GM12878 (cell line): ENCODE measurements at regions not wholly inside any gene's neighbourhood (a gene's known extent, or its start where the extent isn't known, plus 50 kb on each side); places are given as distances from the start of the nearest gene placed in this dataset.

Experiments used
- ATAC-seq: fragments of 200-7000 bp; cut with Tn5 transposase; 3 replicates; pipeline ENCODE4 v1.9.1; 2020; ENCODE audit warnings: mild to moderate bottlenecking, moderate library complexity
- BruUV-seq: library from RNA; stranded (reverse); fragments of 400-500 nt; replicated peaks from 2 replicates; lab custom pipeline; 2021; lab: Mats Ljungman, UMichigan
- CTCF ChIA-PET: fragments of 300-600 bp; sonication (Branson Sonifier 250); formaldehyde crosslinking; extraction: SDS; loops from one replicate; lab custom pipeline; 2021; ENCODE audit warnings: inconsistent platforms; lab: Yijun Ruan, JAX
- POLR2A ChIA-PET: fragments of 350-600 bp; formaldehyde crosslinking; extraction: SDS; loops from one replicate; lab custom pipeline; 2021; ENCODE audit warnings: inconsistent platforms; lab: Charles Lee
- RAD21 ChIA-PET: fragments of 300-600 bp; sonication (Branson Sonifier 250); formaldehyde crosslinking; loops from one replicate; lab custom pipeline; 2023; ENCODE audit warnings: antibody characterized with exemption; ENCODE audit not compliant: unreplicated experiment; lab: Charles Lee
- SMC1A ChIA-PET: fragments of 300-600 bp; sonication (Branson Sonifier 250); formaldehyde crosslinking; loops from one replicate; lab custom pipeline; 2023; ENCODE audit not compliant: unreplicated experiment, uncharacterized antibody; lab: Charles Lee
- DNase-seq: peaks from one replicate; pipeline ENCODE4 v3.0.0-alpha.2; 2011; ENCODE audit warnings: low read depth, low spot score
- FAIRE-seq: peaks from 3 replicates; lab custom pipeline; 2011; peaks lifted over from hg19 to GRCh38; lab: Jason Lieb, UNC
- H2AFZ ChIP-seq: 2 replicates; pipeline ENCODE4 v1.6.0; 2011; ENCODE audit warnings: low read depth, low read length, control low read depth; ENCODE audit not compliant: control insufficient read depth
- H3K27ac ChIP-seq: 2 replicates; pipeline ENCODE4 v1.5.1; 2011; ENCODE audit warnings: control low read depth; ENCODE audit not compliant: control insufficient read depth, insufficient read depth
- H3K27me3 ChIP-seq, 2 experiments: replicated peaks in 1 of 2; 2 replicates each; pipeline versions ENCODE4 v1.6.0 to v1.6.1; 2011; ENCODE audit warnings: low read length in 1 of 2; ENCODE audit not compliant: control insufficient read depth in 2 of 2, insufficient read depth in 2 of 2
- H3K36me3 ChIP-seq, 2 experiments: 2 replicates each; pipeline ENCODE4 v1.5.1; 2011; ENCODE audit warnings: low read length in 1 of 2; ENCODE audit not compliant: control insufficient read depth in 2 of 2, insufficient read depth in 2 of 2
- H3K4me1 ChIP-seq: 2 replicates; pipeline ENCODE4 v1.6.1; 2011; ENCODE audit warnings: mild to moderate bottlenecking, low read length, moderate library complexity, mixed read lengths; ENCODE audit not compliant: control insufficient read depth, insufficient read depth
- H3K4me2 ChIP-seq: 2 replicates; pipeline ENCODE4 v1.6.0; 2011; ENCODE audit warnings: control low read depth; ENCODE audit not compliant: control insufficient read depth, insufficient read depth
- H3K4me3 ChIP-seq: fragments of 200-600 bp; sonication (generic); 2 replicates; pipeline ENCODE4 v1.5.1; 2016
- H3K79me2 ChIP-seq: 2 replicates; pipeline ENCODE4 v1.6.0; 2011; ENCODE audit warnings: low read length; ENCODE audit not compliant: control insufficient read depth, insufficient read depth
- H3K9ac ChIP-seq: 2 replicates; pipeline ENCODE4 v1.8.0; 2011; ENCODE audit warnings: low read length, control low read depth, mixed read lengths; ENCODE audit not compliant: control insufficient read depth, insufficient read depth
- H3K9me3 ChIP-seq: replicated peaks from 3 replicates; pipeline ENCODE4 v1.5.1; 2011; ENCODE audit warnings: mild to moderate bottlenecking, low read length; ENCODE audit not compliant: control insufficient read depth, insufficient read depth
- H4K20me1 ChIP-seq: 2 replicates; pipeline ENCODE4 v1.6.0; 2011; ENCODE audit not compliant: control insufficient read depth, insufficient read depth
- CREB1 ChIP-seq: IDR thresholded peaks from 2 replicates; pipeline ENCODE4 v1.6.1; 2012; ENCODE audit warnings: low read depth, mild to moderate bottlenecking, inconsistent platforms
- MYC ChIP-seq: IDR thresholded peaks from 2 replicates; pipeline ENCODE4 v1.6.1; 2011; ENCODE audit warnings: mild to moderate bottlenecking, low read length, moderate library complexity, inconsistent platforms; ENCODE audit not compliant: insufficient read depth, insufficient replicate concordance, insufficient read length, severe bottlenecking
- REST ChIP-seq: IDR thresholded peaks from 2 replicates; pipeline ENCODE4 v1.6.1; 2012; ENCODE audit warnings: mild to moderate bottlenecking, low read depth, low read length
- ZBTB4 ChIP-seq: fragments of 450-650 bp; formaldehyde crosslinking; IDR thresholded peaks from 2 replicates; pipeline ENCODE4 v1.4.0; 2022; ENCODE audit warnings: mild to moderate bottlenecking, moderate library complexity
- WGBS: methylation state at CpG from one replicate; pipeline ENCODE4 v1.1.6; 2016; ENCODE audit warnings: low lambda C conversion rate; ENCODE audit not compliant: insufficient replicate concordance, insufficient coverage; ENCODE audit errors: missing lambda C conversion rate; 5-methylcytosine and 5-hydroxymethylcytosine counted together
- in situ Hi-C: fragments of 300-500 bp; cut with MboI; formaldehyde crosslinking; loops from 9 replicates; pipeline ENCODE4 v1.14.3; 2018; ENCODE audit warnings: mixed read lengths
- intact Hi-C: fragments of 100-400 bp; cut with micrococcal nuclease; formaldehyde crosslinking; loops from one replicate; pipeline ENCODE4 v1.14.2; 2022; ENCODE audit not compliant: unreplicated experiment
- TF ChIP-seq, protein P1 (sequence below): fragments of 450-650 bp; IDR thresholded peaks from 2 replicates; pipeline ENCODE4 v1.6.1; 2018; ENCODE audit warnings: borderline replicate concordance, mild to moderate bottlenecking; ENCODE audit not compliant: partially characterized antibody

- CTCF ChIA-PET: no interaction called here
- 26% methylated on average over 2 of the region's 2 CpGs for WGBS
- RAD21 ChIA-PET: no interaction called here
- H3K4me3 ChIP-seq: no peak overlapping the region
- H3K27me3 ChIP-seq: no peaks in the 10 kb centered on the region
- H3K9me3 ChIP-seq: no peaks in the 10 kb centered on the region
- in situ Hi-C loops (no loop called here), intact Hi-C loops (no loop called here)
- SMC1A ChIA-PET: no interaction called here
- POLR2A ChIA-PET: no interaction called here
- no peaks in the 10 kb centered on the region for H3K79me2 ChIP-seq
- no TSS peak for BruUV-seq
- H3K9ac ChIP-seq: no peak overlapping the region
- no peak for TF ChIP-seq MYC
- no peak for TF ChIP-seq ZBTB4 (CRISPR knock-in tag)
- no peak for TF ChIP-seq REST
- no peak for TF ChIP-seq CREB1
- TF ChIP-seq, protein P1, sequence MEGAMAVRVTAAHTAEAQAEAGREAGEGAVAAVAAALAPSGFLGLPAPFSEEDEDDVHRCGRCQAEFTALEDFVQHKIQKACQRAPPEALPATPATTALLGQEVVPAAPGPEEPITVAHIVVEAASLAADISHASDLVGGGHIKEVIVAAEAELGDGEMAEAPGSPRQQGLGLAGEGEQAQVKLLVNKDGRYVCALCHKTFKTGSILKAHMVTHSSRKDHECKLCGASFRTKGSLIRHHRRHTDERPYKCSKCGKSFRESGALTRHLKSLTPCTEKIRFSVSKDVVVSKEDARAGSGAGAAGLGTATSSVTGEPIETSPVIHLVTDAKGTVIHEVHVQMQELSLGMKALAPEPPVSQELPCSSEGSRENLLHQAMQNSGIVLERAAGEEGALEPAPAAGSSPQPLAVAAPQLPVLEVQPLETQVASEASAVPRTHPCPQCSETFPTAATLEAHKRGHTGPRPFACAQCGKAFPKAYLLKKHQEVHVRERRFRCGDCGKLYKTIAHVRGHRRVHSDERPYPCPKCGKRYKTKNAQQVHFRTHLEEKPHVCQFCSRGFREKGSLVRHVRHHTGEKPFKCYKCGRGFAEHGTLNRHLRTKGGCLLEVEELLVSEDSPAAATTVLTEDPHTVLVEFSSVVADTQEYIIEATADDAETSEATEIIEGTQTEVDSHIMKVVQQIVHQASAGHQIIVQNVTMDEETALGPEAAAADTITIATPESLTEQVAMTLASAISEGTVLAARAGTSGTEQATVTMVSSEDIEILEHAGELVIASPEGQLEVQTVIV: no peak
- H3K4me2 ChIP-seq: no peak overlapping the region
- no peaks in the 10 kb centered on the region for H3K4me1 ChIP-seq
- DNase-seq (no peak), FAIRE-seq (no peak), ATAC-seq (no peak)
- H4K20me1 ChIP-seq: no peaks in the 10 kb centered on the region
- H3K36me3 ChIP-seq: no peaks in the 10 kb centered on the region
- no peak overlapping the region for H2AFZ ChIP-seq
- H3K27ac ChIP-seq: no peak overlapping the region
Observed at GRCh38 chr9:75644649-75645048, 245.8 kb upstream of the PCSK5 start.
